ENCODE measurements at regions not wholly inside any gene's neighbourhood (a gene's known extent, or its start where the extent isn't known, plus 50 kb on each side); places are given as distances from the start of the nearest gene placed in this dataset.

GRCh38 chr5:67333171-67333570, 136.6 kb upstream of the CD180 start:
- no peaks in the 10 kb centered on the region for H3K4me1 ChIP-seq (ENCODE audit: control insufficient read depth in 2 of 2, insufficient read depth in 2 of 2, low read length in 2 of 2)
- no peaks in the 10 kb centered on the region for H3K9me3 ChIP-seq (ENCODE audit: control insufficient read depth in 2 of 2, insufficient read depth in 1 of 2, low read length in 1 of 2)
- 78% methylated on average over 2 of the region's 2 CpGs for WGBS
- H3K27ac ChIP-seq (ENCODE audit: low read depth in 1 of 2, low read length in 1 of 2) = no peak overlapping the region
- H3K36me3 ChIP-seq (ENCODE audit: control insufficient read depth in 2 of 2, insufficient read depth in 2 of 2, low read length in 1 of 2) = no peaks in the 10 kb centered on the region
- H3K4me3 ChIP-seq (ENCODE audit: low read length in 2 of 2) = no peak overlapping the region
- no peaks in the 10 kb centered on the region for H3K27me3 ChIP-seq (ENCODE audit: control insufficient read depth in 2 of 2, insufficient read depth in 1 of 2, low read length in 1 of 2)
- DNase-seq (ENCODE audit: low read depth in 6 of 9, low spot score in 9 of 9) = no peak

- Histone ChIP-seq H3K4me1 (ENCODE audit: control insufficient read depth in 2 of 2, insufficient read depth in 2 of 2, low read length in 2 of 2) (no peaks in the 10 kb centered on the region), H3K27me3 (ENCODE audit: control insufficient read depth in 2 of 2, insufficient read depth in 1 of 2, low read length in 1 of 2) (no peaks in the 10 kb centered on the region), H3K27ac (ENCODE audit: low read depth in 1 of 2, low read length in 1 of 2) (no peak overlapping the region), H3K36me3 (ENCODE audit: control insufficient read depth in 2 of 2, insufficient read depth in 2 of 2, low read length in 1 of 2) (no peaks in the 10 kb centered on the region), H3K9me3 (ENCODE audit: control insufficient read depth in 2 of 2, insufficient read depth in 1 of 2, low read length in 1 of 2) (no peaks in the 10 kb centered on the region), H3K4me3 (ENCODE audit: low read length in 2 of 2) (no peak overlapping the region)
- WGBS = 92% methylated on average over 4 of the region's 4 CpGs
- DNase-seq (ENCODE audit: low read depth in 6 of 9, low spot score in 9 of 9) = no peak
These were observed 134.8 kb upstream of the CD180 start for GRCh38 chr5:67331296-67331925.

- WGBS = over 99% methylated on average over 3 of the region's 3 CpGs
- Histone ChIP-seq H3K27me3 (ENCODE audit: control insufficient read depth in 2 of 2, insufficient read depth in 1 of 2, low read length in 1 of 2) (no peaks in the 10 kb centered on the region), H3K4me1 (ENCODE audit: control insufficient read depth in 2 of 2, insufficient read depth in 2 of 2, low read length in 2 of 2) (peaks cover 0 to 2% of the 10 kb centered on the region in 2 donors), H3K36me3 (ENCODE audit: control insufficient read depth in 2 of 2, insufficient read depth in 2 of 2, low read length in 1 of 2) (no peaks in the 10 kb centered on the region), H3K27ac (ENCODE audit: low read depth in 1 of 2, low read length in 1 of 2) (no peak overlapping the region), H3K4me3 (ENCODE audit: low read length in 2 of 2) (no peak overlapping the region), H3K9me3 (ENCODE audit: control insufficient read depth in 2 of 2, insufficient read depth in 1 of 2, low read length in 1 of 2) (peaks cover 0 to 1% of the 10 kb centered on the region in 2 donors)
- DNase-seq (ENCODE audit: low read depth in 6 of 9, low spot score in 9 of 9) = no peak
These were observed 123.5 kb upstream of the CD180 start for GRCh38 chr5:67319935-67320725.

- Histone ChIP-seq H3K4me3 (ENCODE audit: low read length in 2 of 2) (no peak overlapping the region), H3K4me1 (ENCODE audit: control insufficient read depth in 2 of 2, insufficient read depth in 2 of 2, low read length in 2 of 2) (peaks cover 0 to 2% of the 10 kb centered on the region in 2 donors), H3K36me3 (ENCODE audit: control insufficient read depth in 2 of 2, insufficient read depth in 2 of 2, low read length in 1 of 2) (no peaks in the 10 kb centered on the region), H3K27ac (ENCODE audit: low read depth in 1 of 2, low read length in 1 of 2) (no peak overlapping the region), H3K27me3 (ENCODE audit: control insufficient read depth in 2 of 2, insufficient read depth in 1 of 2, low read length in 1 of 2) (no peaks in the 10 kb centered on the region), H3K9me3 (ENCODE audit: control insufficient read depth in 2 of 2, insufficient read depth in 1 of 2, low read length in 1 of 2) (peaks cover 0 to 4% of the 10 kb centered on the region in 2 donors)
- 98% methylated on average over 15 of the region's 15 CpGs for WGBS
- no peak for DNase-seq (ENCODE audit: low read depth in 6 of 9, low spot score in 9 of 9)
These were observed 122.1 kb upstream of the CD180 start for GRCh38 chr5:67318746-67319145.

GRCh38 chr5:67317603-67318002, 121.0 kb upstream of the CD180 start:
- Histone ChIP-seq H3K9me3 (ENCODE audit: control insufficient read depth in 2 of 2, insufficient read depth in 1 of 2, low read length in 1 of 2) (peaks cover 0 to 4% of the 10 kb centered on the region in 2 donors), H3K4me1 (ENCODE audit: control insufficient read depth in 2 of 2, insufficient read depth in 2 of 2, low read length in 2 of 2) (peaks cover 0 to 2% of the 10 kb centered on the region in 2 donors), H3K4me3 (ENCODE audit: low read length in 2 of 2) (no peak overlapping the region), H3K36me3 (ENCODE audit: control insufficient read depth in 2 of 2, insufficient read depth in 2 of 2, low read length in 1 of 2) (no peaks in the 10 kb centered on the region), H3K27me3 (ENCODE audit: control insufficient read depth in 2 of 2, insufficient read depth in 1 of 2, low read length in 1 of 2) (no peaks in the 10 kb centered on the region), H3K27ac (ENCODE audit: low read depth in 1 of 2, low read length in 1 of 2) (no peak overlapping the region)
- no peak for DNase-seq (ENCODE audit: low read depth in 6 of 9, low spot score in 9 of 9)

GRCh38 chr5:67316695-67317094, 120.1 kb upstream of the CD180 start:
- 100% methylated on average over 1 of the region's 1 CpG for WGBS
- no peak for DNase-seq (ENCODE audit: low read depth in 6 of 9, low spot score in 9 of 9)
- no peak overlapping the region for H3K27ac ChIP-seq (ENCODE audit: low read depth in 1 of 2, low read length in 1 of 2)
- no peaks in the 10 kb centered on the region for H3K27me3 ChIP-seq (ENCODE audit: control insufficient read depth in 2 of 2, insufficient read depth in 1 of 2, low read length in 1 of 2)
- no peaks in the 10 kb centered on the region for H3K36me3 ChIP-seq (ENCODE audit: control insufficient read depth in 2 of 2, insufficient read depth in 2 of 2, low read length in 1 of 2)
- peaks cover 0 to 2% of the 10 kb centered on the region in 2 donors for H3K4me1 ChIP-seq (ENCODE audit: control insufficient read depth in 2 of 2, insufficient read depth in 2 of 2, low read length in 2 of 2)
- peaks cover 0 to 4% of the 10 kb centered on the region in 2 donors for H3K9me3 ChIP-seq (ENCODE audit: control insufficient read depth in 2 of 2, insufficient read depth in 1 of 2, low read length in 1 of 2)
- no peak overlapping the region for H3K4me3 ChIP-seq (ENCODE audit: low read length in 2 of 2)

GRCh38 chr5:67315082-67315989, 118.7 kb upstream of the CD180 start:
- no peak for DNase-seq (ENCODE audit: low read depth in 6 of 9, low spot score in 9 of 9)

GRCh38 chr5:67311701-67312100, 115.1 kb upstream of the CD180 start:
- 96% methylated on average over 2 of the region's 2 CpGs for WGBS
- Histone ChIP-seq H3K9me3 (ENCODE audit: control insufficient read depth in 2 of 2, insufficient read depth in 1 of 2, low read length in 1 of 2) (peaks cover 0 to 6% of the 10 kb centered on the region in 2 donors), H3K4me1 (ENCODE audit: control insufficient read depth in 2 of 2, insufficient read depth in 2 of 2, low read length in 2 of 2) (peaks cover 2 to 3% of the 10 kb centered on the region in 2 donors), H3K4me3 (ENCODE audit: low read length in 2 of 2) (no peak overlapping the region), H3K36me3 (ENCODE audit: control insufficient read depth in 2 of 2, insufficient read depth in 2 of 2, low read length in 1 of 2) (no peaks in the 10 kb centered on the region), H3K27me3 (ENCODE audit: control insufficient read depth in 2 of 2, insufficient read depth in 1 of 2, low read length in 1 of 2) (no peaks in the 10 kb centered on the region), H3K27ac (ENCODE audit: low read depth in 1 of 2, low read length in 1 of 2) (no peak overlapping the region)
- DNase-seq (ENCODE audit: low read depth in 6 of 9, low spot score in 9 of 9) = no peak

More at GRCh38 chr5:67315082-67315989, 118.7 kb upstream of the CD180 start:
- WGBS = 91% methylated on average over 7 of the region's 7 CpGs
- H3K36me3 ChIP-seq (ENCODE audit: control insufficient read depth in 2 of 2, insufficient read depth in 2 of 2, low read length in 1 of 2) = no peaks in the 10 kb centered on the region
- no peaks in the 10 kb centered on the region for H3K27me3 ChIP-seq (ENCODE audit: control insufficient read depth in 2 of 2, insufficient read depth in 1 of 2, low read length in 1 of 2)
- peak overlapping the region in 1 of 2 donors; percentile 18 for H3K27ac ChIP-seq (ENCODE audit: low read depth in 1 of 2, low read length in 1 of 2)
- no peak overlapping the region for H3K4me3 ChIP-seq (ENCODE audit: low read length in 2 of 2)
- peaks cover 0 to 4% of the 10 kb centered on the region in 2 donors for H3K9me3 ChIP-seq (ENCODE audit: control insufficient read depth in 2 of 2, insufficient read depth in 1 of 2, low read length in 1 of 2)
- peaks cover 0 to 2% of the 10 kb centered on the region in 2 donors for H3K4me1 ChIP-seq (ENCODE audit: control insufficient read depth in 2 of 2, insufficient read depth in 2 of 2, low read length in 2 of 2)

Data from thymus (tissue), 11 donors.